Ascending aorta (tissue), 2 donors: ENCODE measurements at regions not wholly inside any gene's neighbourhood (a gene's known extent, or its start where the extent isn't known, plus 50 kb on each side); places are given as distances from the start of the nearest gene placed in this dataset.

ENCODE experiments used
- DNase-seq, 2 donors: peaks; one replicate each; pipeline ENCODE4 v3.0.0-alpha.2; 2019; ENCODE audit warnings: low spot score in 2 of 2
- H3K27ac ChIP-seq, 2 donors: fragments of 200-600 bp; sonication (generic); one replicate each; pipeline ENCODE4 v1.5.1; 2016 to 2017; ENCODE audit warnings: mild to moderate bottlenecking in 1 of 2
- H3K27me3 ChIP-seq: fragments of 200-600 bp; sonication (generic); one replicate; pipeline ENCODE4 v1.5.1; 2017
- H3K36me3 ChIP-seq, 2 donors: fragments of 200-600 bp; sonication (generic); one replicate each; pipeline ENCODE4 v1.5.1; 2016
- H3K4me1 ChIP-seq, 2 donors: fragments of 200-600 bp; sonication (generic); one replicate each; pipeline ENCODE4 v1.5.1; 2016 to 2017; ENCODE audit warnings: mild to moderate bottlenecking in 1 of 2
- H3K4me3 ChIP-seq, 2 donors: fragments of 200-600 bp; sonication (generic); one replicate each; pipeline ENCODE4 v1.5.1; 2016 to 2017; ENCODE audit warnings: mild to moderate bottlenecking in 1 of 2
- H3K9me3 ChIP-seq, 2 donors: fragments of 200-600 bp; sonication (generic); one replicate each; pipeline ENCODE4 v1.5.1; 2016
- CTCF ChIP-seq, 3 experiments: fragments of 200-600 bp in 2 of 3; fragments of 450-650 bp in 1 of 3; sonication (generic) in 2 of 3; IDR thresholded peaks; one replicate each; pipeline ENCODE4 v1.5.1; 2016 to 2019; ENCODE audit warnings: antibody characterized with exemption in 3 of 3, mild to moderate bottlenecking in 1 of 3, moderate library complexity in 1 of 3
- intact Hi-C: fragments of 100-400 bp; cut with DNase I; formaldehyde crosslinking; loops from one replicate; pipeline ENCODE4 v1.15.1; 2023

- no peaks in the 10 kb centered on the region for H3K36me3 ChIP-seq
- H3K9me3 ChIP-seq: no peaks in the 10 kb centered on the region
- H3K27ac ChIP-seq: no peak overlapping the region
- no peaks in the 10 kb centered on the region for H3K27me3 ChIP-seq
- H3K4me3 ChIP-seq: no peak overlapping the region
- no peak for DNase-seq
- H3K4me1 ChIP-seq: no peaks in the 10 kb centered on the region
- TF ChIP-seq CTCF (IDR thresholded peaks at IDR 0.05): no peak
- intact Hi-C loops: no loop called here
Observed at GRCh38 chr4:37058826-37059225, 185.7 kb upstream of the NWD2 start.

- Histone ChIP-seq H3K36me3 (no peaks in the 10 kb centered on the region), H3K27ac (no peak overlapping the region), H3K9me3 (no peaks in the 10 kb centered on the region), H3K4me3 (no peak overlapping the region), H3K27me3 (no peaks in the 10 kb centered on the region), H3K4me1 (no peaks in the 10 kb centered on the region)
- intact Hi-C loops: no loop called here
- no peak for DNase-seq
- no peak for TF ChIP-seq CTCF (IDR thresholded peaks at IDR 0.05)
Observed at GRCh38 chr4:37066159-37066558, 178.4 kb upstream of the NWD2 start.

- no peaks in the 10 kb centered on the region for H3K27me3 ChIP-seq
- no peaks in the 10 kb centered on the region for H3K4me1 ChIP-seq
- no peak for TF ChIP-seq CTCF (IDR thresholded peaks at IDR 0.05)
- no peak overlapping the region for H3K4me3 ChIP-seq
- H3K36me3 ChIP-seq: no peaks in the 10 kb centered on the region
- H3K9me3 ChIP-seq: no peaks in the 10 kb centered on the region
- H3K27ac ChIP-seq: no peak overlapping the region
- no peak for DNase-seq
- intact Hi-C loops: no loop called here
Observed at GRCh38 chr4:37068580-37068979, 176.0 kb upstream of the NWD2 start.

GRCh38 chr4:37070041-37070440, 174.5 kb upstream of the NWD2 start:
- no peaks in the 10 kb centered on the region for H3K9me3 ChIP-seq
- H3K27ac ChIP-seq: no peak overlapping the region
- TF ChIP-seq CTCF (IDR thresholded peaks at IDR 0.05): no peak
- no peaks in the 10 kb centered on the region for H3K36me3 ChIP-seq
- no peak overlapping the region for H3K4me3 ChIP-seq
- DNase-seq: no peak
- intact Hi-C loops: no loop called here
- H3K4me1 ChIP-seq: no peaks in the 10 kb centered on the region
- H3K27me3 ChIP-seq: no peaks in the 10 kb centered on the region

GRCh38 chr4:37071576-37071975, 173.0 kb upstream of the NWD2 start:
- Histone ChIP-seq H3K27ac (no peak overlapping the region), H3K36me3 (no peaks in the 10 kb centered on the region), H3K9me3 (no peaks in the 10 kb centered on the region), H3K27me3 (no peaks in the 10 kb centered on the region), H3K4me3 (no peak overlapping the region), H3K4me1 (no peaks in the 10 kb centered on the region)
- TF ChIP-seq CTCF (IDR thresholded peaks at IDR 0.05): no peak
- no peak for DNase-seq
- intact Hi-C loops: no loop called here

- H3K36me3 ChIP-seq: no peaks in the 10 kb centered on the region
Observed at GRCh38 chr4:37073226-37073840, 171.2 kb upstream of the NWD2 start.

More at GRCh38 chr4:37073226-37073840, 171.2 kb upstream of the NWD2 start:
- intact Hi-C loops: no loop called here
- no peak overlapping the region for H3K4me3 ChIP-seq
- H3K27ac ChIP-seq: no peak overlapping the region
- no peaks in the 10 kb centered on the region for H3K27me3 ChIP-seq
- no peak for TF ChIP-seq CTCF (IDR thresholded peaks at IDR 0.05)
- H3K9me3 ChIP-seq: no peaks in the 10 kb centered on the region
- H3K4me1 ChIP-seq: no peaks in the 10 kb centered on the region
- DNase-seq: no peak
